Endothelial cell of umbilical vein (primary cell): ENCODE measurements at regions not wholly inside any gene's neighbourhood (a gene's known extent, or its start where the extent isn't known, plus 50 kb on each side); places are given as distances from the start of the nearest gene placed in this dataset.
"Not testable (repeated sequence)": the region's sequence is repeated elsewhere in the genome, so short reads cannot be mapped to it uniquely, and the experiment has no call there.

Source experiments
- BruUV-seq: library from RNA; stranded (reverse); fragments of 400-500 nt; replicated peaks from 2 replicates; lab custom pipeline; 2021; lab: Mats Ljungman, UMichigan
- CTCF ChIA-PET: fragments of 300-600, 350-600 bp; sonication (Branson Sonifier 250); formaldehyde crosslinking; loops from one replicate; lab custom pipeline; 2021; ENCODE audit warnings: antibody characterized with exemption, inconsistent platforms; lab: Charles Lee
- POLR2A ChIA-PET: fragments of 300-600, 350-600 bp; sonication (Branson Sonifier 250); formaldehyde crosslinking; loops from one replicate; lab custom pipeline; 2021; ENCODE audit warnings: antibody characterized with exemption, inconsistent platforms; lab: Charles Lee
- DNase-seq: peaks from one replicate; pipeline ENCODE4 v3.0.0-alpha.2; 2011; ENCODE audit warnings: low read depth, low spot score
- FAIRE-seq: peaks from 2 replicates; lab custom pipeline; 2011; peaks lifted over from hg19 to GRCh38; lab: Jason Lieb, UNC
- H2AFZ ChIP-seq: 2 replicates; pipeline ENCODE4 v1.6.0; 2012; ENCODE audit warnings: low read depth, low read length, control low read depth, inconsistent platforms
- H3K27ac ChIP-seq: 2 replicates; pipeline ENCODE4 v1.5.1; 2011; ENCODE audit warnings: low read depth, mild to moderate bottlenecking, control low read depth, low read length, moderate library complexity; ENCODE audit not compliant: insufficient read depth
- H3K27me3 ChIP-seq, 2 experiments: 2 replicates each; pipeline versions ENCODE4 v1.6.0 to v1.6.1; 2011; ENCODE audit warnings: low read length in 2 of 2, mixed read lengths in 1 of 2; ENCODE audit not compliant: control insufficient read depth in 2 of 2, insufficient read depth in 2 of 2
- H3K36me3 ChIP-seq, 2 experiments: 2 replicates in 1 of 2; 3 replicates in 1 of 2; pipeline ENCODE4 v1.5.1; 2011; ENCODE audit warnings: low read length in 2 of 2, mild to moderate bottlenecking in 1 of 2, moderate library complexity in 1 of 2; ENCODE audit not compliant: control insufficient read depth in 2 of 2, insufficient read depth in 2 of 2; ENCODE audit errors: extremely low read depth in 1 of 2
- H3K4me1 ChIP-seq: 3 replicates; pipeline ENCODE4 v1.5.1; 2011; ENCODE audit warnings: mild to moderate bottlenecking, low read length; ENCODE audit not compliant: control insufficient read depth, insufficient read depth; ENCODE audit errors: extremely low read depth
- H3K4me2 ChIP-seq: 2 replicates; pipeline ENCODE4 v1.6.1; 2011; ENCODE audit warnings: low read length, control low read depth, mixed read lengths; ENCODE audit not compliant: insufficient read depth
- H3K4me3 ChIP-seq, 3 experiments: fragments of 200-600 bp in 1 of 3; sonication (generic), shearing (Covaris generic) in 1 of 3; replicated peaks in 1 of 3; 2 replicates each; pipeline ENCODE4 v1.5.1; 2011 to 2016; ENCODE audit warnings: control low read depth in 3 of 3, low read length in 3 of 3, mild to moderate bottlenecking in 2 of 3, inconsistent platforms in 1 of 3, low read depth in 1 of 3, moderate library complexity in 1 of 3; ENCODE audit not compliant: insufficient read depth in 1 of 3
- H3K79me2 ChIP-seq: 2 replicates; pipeline ENCODE4 v1.6.0; 2012; ENCODE audit warnings: low read length, inconsistent platforms; ENCODE audit not compliant: control insufficient read depth, insufficient read depth
- H3K9ac ChIP-seq: replicated peaks from 2 replicates; pipeline ENCODE3; 2011; ENCODE audit warnings: low read length, control low read depth; ENCODE audit not compliant: insufficient read depth; ENCODE audit errors: extremely low read depth
- H3K9me1 ChIP-seq: replicated peaks from 3 replicates; pipeline ENCODE4 v1.6.0; 2011; ENCODE audit warnings: mild to moderate bottlenecking, low read length; ENCODE audit not compliant: control insufficient read depth, insufficient read depth; ENCODE audit errors: extremely low read depth
- H3K9me3 ChIP-seq: replicated peaks from 2 replicates; pipeline ENCODE4 v1.5.1; 2012; ENCODE audit warnings: low read length, inconsistent platforms; ENCODE audit not compliant: control insufficient read depth, insufficient read depth
- H4K20me1 ChIP-seq: replicated peaks from 2 replicates; pipeline ENCODE3; 2011; ENCODE audit warnings: mild to moderate bottlenecking, low read length; ENCODE audit not compliant: control insufficient read depth, insufficient read depth; ENCODE audit errors: extremely low read depth
- EZH2 ChIP-seq: IDR thresholded peaks from 2 replicates; pipeline ENCODE4 v1.6.1; 2012; ENCODE audit warnings: borderline replicate concordance, low read depth, mild to moderate bottlenecking, moderate library complexity, low read length, inconsistent platforms; ENCODE audit not compliant: severe bottlenecking
- FOS ChIP-seq: IDR thresholded peaks from 2 replicates; pipeline ENCODE4 v1.6.1; 2011; ENCODE audit warnings: mild to moderate bottlenecking, low read length, moderate library complexity, borderline replicate concordance; ENCODE audit not compliant: insufficient read depth
- GATA2 ChIP-seq: IDR thresholded peaks from 2 replicates; pipeline ENCODE4 v1.7.0; 2011; ENCODE audit warnings: low read depth, mild to moderate bottlenecking, moderate library complexity, mixed read lengths, low read length; ENCODE audit not compliant: insufficient read length, insufficient read depth
- JUN ChIP-seq: IDR thresholded peaks from 2 replicates; pipeline ENCODE4 v1.6.1; 2011; ENCODE audit warnings: borderline replicate concordance, low read depth; ENCODE audit not compliant: insufficient read length, insufficient read depth
- MYC ChIP-seq: IDR thresholded peaks from one replicate; pipeline ENCODE4 v1.6.1; 2011; ENCODE audit warnings: mild to moderate bottlenecking, low read depth, low read length
- POLR2A ChIP-seq: IDR thresholded peaks from 2 replicates; pipeline ENCODE4 v1.6.1; 2012; ENCODE audit warnings: low read depth, mild to moderate bottlenecking, control low read depth, low read length
- POLR2AphosphoS5 ChIP-seq: IDR thresholded peaks from 2 replicates; pipeline ENCODE4 v1.6.1; 2012; ENCODE audit warnings: low read depth, mild to moderate bottlenecking, control low read depth, low read length, moderate library complexity; ENCODE audit not compliant: insufficient read depth
- dilution Hi-C: fragments of 300-500 bp; cut with MboI; formaldehyde crosslinking; loops from one replicate; pipeline ENCODE4 v1.15.0; 2019; ENCODE audit warnings: low sequenced_read_pairs; ENCODE audit not compliant: extremely low pct_ligation_motif_present
- intact Hi-C: fragments of 100-400 bp; cut with micrococcal nuclease; formaldehyde crosslinking; loops from one replicate; pipeline ENCODE4 v1.10.0; 2022
- TF ChIP-seq, protein P1 (sequence below): IDR thresholded peaks from 2 replicates; pipeline ENCODE4 v1.6.1; 2011; ENCODE audit not compliant: insufficient read depth, insufficient read length
- TF ChIP-seq, protein P2 (sequence below), 2 donors: IDR thresholded peaks; 1 replicate in 1 of 2; 2 replicates in 1 of 2; pipeline ENCODE4 v1.5.1; 2011; ENCODE audit warnings: low read length in 2 of 2, mild to moderate bottlenecking in 2 of 2, moderate library complexity in 2 of 2, control low read depth in 1 of 2, inconsistent platforms in 1 of 2, low read depth in 1 of 2; ENCODE audit not compliant: insufficient read depth in 1 of 2; ENCODE audit errors: extremely low read depth in 1 of 2

DNA sequence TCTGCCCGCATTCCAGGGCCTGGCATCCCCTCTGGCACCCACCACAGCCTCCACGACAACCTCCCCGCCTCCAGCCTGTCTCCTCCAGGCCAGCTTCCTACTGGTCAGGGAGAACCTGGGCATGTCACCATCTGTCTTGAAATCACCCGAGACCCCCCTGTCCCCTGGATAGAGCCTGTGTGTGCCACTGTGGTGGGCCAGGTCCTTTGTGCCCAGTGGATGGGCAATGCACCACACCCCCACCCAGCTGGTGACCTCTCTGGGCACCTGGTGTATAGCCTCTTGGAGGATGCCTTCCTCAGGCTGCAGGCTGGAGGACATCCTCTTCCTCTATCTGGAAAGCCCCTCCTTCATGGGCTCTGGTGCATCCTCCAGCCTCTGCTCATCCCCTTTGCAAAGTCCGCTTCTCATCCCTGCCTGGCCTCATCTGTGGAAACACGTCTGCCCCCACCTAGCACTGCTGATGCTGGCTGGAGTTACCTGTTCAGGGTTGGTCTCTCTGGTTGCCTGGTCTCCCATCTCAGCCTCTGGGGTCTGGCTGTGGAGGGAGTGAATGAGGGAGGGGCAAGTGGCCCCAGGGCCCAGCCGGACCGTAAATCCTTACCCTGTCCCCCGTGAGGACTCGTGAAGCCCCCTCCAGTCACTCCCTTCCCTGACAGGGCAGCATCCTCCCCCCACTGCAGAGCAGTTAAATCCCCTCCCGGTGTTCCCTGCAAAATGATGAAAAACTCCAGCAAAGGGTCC, 589.6 kb downstream of the TBC1D22A start:
- Histone ChIP-seq H3K36me3 (no peaks in the 10 kb centered on the region), H3K79me2 (no peaks in the 10 kb centered on the region), H3K4me2 (no peak overlapping the region), H3K4me3 (no peak overlapping the region), H2AFZ (no peak overlapping the region), H3K9me1 (no peaks in the 10 kb centered on the region), H3K27ac (no peak overlapping the region), H3K9ac (no peak overlapping the region), H3K27me3 (no peaks in the 10 kb centered on the region), H3K4me1 (no peaks in the 10 kb centered on the region), H3K9me3 (no peaks in the 10 kb centered on the region), H4K20me1 (no peaks in the 10 kb centered on the region)
- ChIA-PET POLR2A (no interaction called here), CTCF (no interaction called here)
- BruUV-seq, result no TSS peak
- no peak for FAIRE-seq
- intact Hi-C loops, result no loop called here
- DNase-seq, result no peak
- dilution Hi-C loops, result no loop called here
- TF ChIP-seq, protein P1, sequence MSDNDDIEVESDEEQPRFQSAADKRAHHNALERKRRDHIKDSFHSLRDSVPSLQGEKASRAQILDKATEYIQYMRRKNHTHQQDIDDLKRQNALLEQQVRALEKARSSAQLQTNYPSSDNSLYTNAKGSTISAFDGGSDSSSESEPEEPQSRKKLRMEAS, result no peak
- TF ChIP-seq, protein P2, sequence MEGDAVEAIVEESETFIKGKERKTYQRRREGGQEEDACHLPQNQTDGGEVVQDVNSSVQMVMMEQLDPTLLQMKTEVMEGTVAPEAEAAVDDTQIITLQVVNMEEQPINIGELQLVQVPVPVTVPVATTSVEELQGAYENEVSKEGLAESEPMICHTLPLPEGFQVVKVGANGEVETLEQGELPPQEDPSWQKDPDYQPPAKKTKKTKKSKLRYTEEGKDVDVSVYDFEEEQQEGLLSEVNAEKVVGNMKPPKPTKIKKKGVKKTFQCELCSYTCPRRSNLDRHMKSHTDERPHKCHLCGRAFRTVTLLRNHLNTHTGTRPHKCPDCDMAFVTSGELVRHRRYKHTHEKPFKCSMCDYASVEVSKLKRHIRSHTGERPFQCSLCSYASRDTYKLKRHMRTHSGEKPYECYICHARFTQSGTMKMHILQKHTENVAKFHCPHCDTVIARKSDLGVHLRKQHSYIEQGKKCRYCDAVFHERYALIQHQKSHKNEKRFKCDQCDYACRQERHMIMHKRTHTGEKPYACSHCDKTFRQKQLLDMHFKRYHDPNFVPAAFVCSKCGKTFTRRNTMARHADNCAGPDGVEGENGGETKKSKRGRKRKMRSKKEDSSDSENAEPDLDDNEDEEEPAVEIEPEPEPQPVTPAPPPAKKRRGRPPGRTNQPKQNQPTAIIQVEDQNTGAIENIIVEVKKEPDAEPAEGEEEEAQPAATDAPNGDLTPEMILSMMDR (IDR thresholded peaks at IDR 0.05; ENCODE audit: extremely low read depth in 1 of 2, insufficient read depth in 1 of 2, low read depth in 1 of 2, low read length in 2 of 2), result no peak
- no peak for TF ChIP-seq JUN
- TF ChIP-seq EZH2, result no peak
- no peak for TF ChIP-seq GATA2
- TF ChIP-seq MYC, result no peak
- no peak for TF ChIP-seq POLR2AphosphoS5
- TF ChIP-seq FOS, result no peak
- no peak for TF ChIP-seq POLR2A

DNA sequence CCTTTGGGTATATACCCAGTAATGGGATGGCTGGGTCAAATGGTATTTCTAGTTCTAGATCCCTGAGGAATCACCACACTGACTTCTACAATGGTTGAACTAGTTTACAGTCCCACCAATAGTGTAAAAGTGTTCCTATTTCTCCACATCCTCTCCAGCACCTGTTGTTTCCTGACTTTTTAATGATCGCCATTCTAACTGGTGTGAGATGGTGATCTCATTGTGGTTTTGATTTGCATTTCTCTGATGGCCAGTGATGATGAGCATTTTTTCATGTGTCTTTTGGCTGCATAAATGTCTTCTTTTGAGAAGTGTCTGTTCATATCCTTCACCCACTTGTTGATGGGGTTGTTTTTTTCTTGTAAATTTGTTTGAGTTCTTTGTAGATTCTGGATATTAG, 583.8 kb downstream of the TBC1D22A start:
- DNase-seq, BruUV-seq, POLR2A ChIA-PET, H3K4me2 ChIP-seq, H3K36me3 ChIP-seq, H3K4me1 ChIP-seq, CTCF ChIA-PET, H2AFZ ChIP-seq, H3K27ac ChIP-seq, H3K27me3 ChIP-seq, H3K9ac ChIP-seq, FAIRE-seq, H3K4me3 ChIP-seq, H3K9me1 ChIP-seq, dilution Hi-C loops, intact Hi-C loops, H3K9me3 ChIP-seq, H3K79me2 ChIP-seq, H4K20me1 ChIP-seq: not testable (repeated sequence)
